ENCODE measurements at regions not wholly inside any gene's neighbourhood (a gene's known extent, or its start where the extent isn't known, plus 50 kb on each side); places are given as distances from the start of the nearest gene placed in this dataset.

GRCh38 chr5:93322974-93323860, 257.8 kb downstream of the NR2F1-AS1 start:
- Histone ChIP-seq H2AFZ (ENCODE audit: low read length) (no peak overlapping the region), H3K9me2 (ENCODE audit: insufficient read depth, low read length) (no peaks in the 10 kb centered on the region), H3K9me3 (ENCODE audit: low read length) (no peaks in the 10 kb centered on the region), H3K4me3 (ENCODE audit: low read depth, low read length, poor library complexity, severe bottlenecking) (no peak overlapping the region), H3K4me2 (ENCODE audit: low read length) (no peak overlapping the region), H4K20me1 (ENCODE audit: insufficient read depth, low read length) (no peaks in the 10 kb centered on the region), H3K79me2 (ENCODE audit: insufficient read depth, low read depth, low read length) (no peaks in the 10 kb centered on the region), H3K36me3 (ENCODE audit: insufficient read depth, low read length) (no peaks in the 10 kb centered on the region), H3K4me1 (ENCODE audit: insufficient read depth, low read length, poor library complexity, severe bottlenecking) (no peaks in the 10 kb centered on the region), H3K27ac (ENCODE audit: low read depth, low read length, poor library complexity, severe bottlenecking) (no peak overlapping the region)
- ChIA-PET POLR2A (interaction anchor here (1.0 to 1.1 kb wide), 2 partner anchors 19 to 20 kb away, joined by 3 to 4 read pairs; no protein-coding TSS in a partner anchor), CTCF (ENCODE audit: unreplicated experiment) (no interaction called here)
- no TSS peak for BruUV-seq (replicated peaks)
- TF ChIP-seq, protein P1, sequence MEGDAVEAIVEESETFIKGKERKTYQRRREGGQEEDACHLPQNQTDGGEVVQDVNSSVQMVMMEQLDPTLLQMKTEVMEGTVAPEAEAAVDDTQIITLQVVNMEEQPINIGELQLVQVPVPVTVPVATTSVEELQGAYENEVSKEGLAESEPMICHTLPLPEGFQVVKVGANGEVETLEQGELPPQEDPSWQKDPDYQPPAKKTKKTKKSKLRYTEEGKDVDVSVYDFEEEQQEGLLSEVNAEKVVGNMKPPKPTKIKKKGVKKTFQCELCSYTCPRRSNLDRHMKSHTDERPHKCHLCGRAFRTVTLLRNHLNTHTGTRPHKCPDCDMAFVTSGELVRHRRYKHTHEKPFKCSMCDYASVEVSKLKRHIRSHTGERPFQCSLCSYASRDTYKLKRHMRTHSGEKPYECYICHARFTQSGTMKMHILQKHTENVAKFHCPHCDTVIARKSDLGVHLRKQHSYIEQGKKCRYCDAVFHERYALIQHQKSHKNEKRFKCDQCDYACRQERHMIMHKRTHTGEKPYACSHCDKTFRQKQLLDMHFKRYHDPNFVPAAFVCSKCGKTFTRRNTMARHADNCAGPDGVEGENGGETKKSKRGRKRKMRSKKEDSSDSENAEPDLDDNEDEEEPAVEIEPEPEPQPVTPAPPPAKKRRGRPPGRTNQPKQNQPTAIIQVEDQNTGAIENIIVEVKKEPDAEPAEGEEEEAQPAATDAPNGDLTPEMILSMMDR (conservative IDR thresholded peaks at IDR 0.05; ENCODE audit: low read length), result no peak
- TF ChIP-seq EZH2phosphoT487 (IDR thresholded peaks at IDR 0.05; ENCODE audit: borderline replicate concordance, low read depth, low read length), result no peak
- intact Hi-C loops (cut with micrococcal nuclease; ENCODE audit: unreplicated experiment), result no loop called here
- DNase-seq (ENCODE audit: low spot score), result no peak

DNA sequence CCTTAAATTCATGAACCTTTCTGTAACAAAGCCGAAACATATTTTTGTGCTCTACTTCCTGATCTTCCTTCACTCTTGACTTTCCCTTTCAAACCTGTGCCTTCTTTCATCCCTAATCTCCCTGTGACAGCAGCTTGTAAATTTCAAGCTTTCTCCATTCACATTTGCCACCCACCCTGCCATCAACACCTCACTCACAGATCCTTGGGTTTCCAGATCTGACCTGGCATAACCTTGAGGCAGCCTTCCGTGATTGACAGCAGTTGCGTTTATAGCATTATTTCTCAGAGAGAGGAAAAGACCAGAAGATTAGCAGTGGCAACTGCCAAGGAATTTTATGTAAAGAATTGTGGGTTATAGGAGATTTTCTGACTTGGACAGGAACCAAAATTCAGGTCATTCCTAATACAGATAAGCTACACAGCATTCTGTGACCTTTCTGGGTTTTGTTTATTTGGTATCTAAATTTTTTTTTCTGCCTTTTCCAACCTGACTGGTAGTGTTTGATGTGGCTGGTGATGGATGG, 260.0 kb downstream of the NR2F1-AS1 start:
- Histone ChIP-seq H3K4me1 (ENCODE audit: insufficient read depth, low read length, poor library complexity, severe bottlenecking) (no peaks in the 10 kb centered on the region), H3K79me2 (ENCODE audit: insufficient read depth, low read depth, low read length) (no peaks in the 10 kb centered on the region), H3K27ac (ENCODE audit: low read depth, low read length, poor library complexity, severe bottlenecking) (no peak overlapping the region), H3K4me3 (ENCODE audit: low read depth, low read length, poor library complexity, severe bottlenecking) (no peak overlapping the region), H2AFZ (ENCODE audit: low read length) (no peak overlapping the region), H3K9me2 (ENCODE audit: insufficient read depth, low read length) (no peaks in the 10 kb centered on the region), H3K36me3 (ENCODE audit: insufficient read depth, low read length) (no peaks in the 10 kb centered on the region), H3K9me3 (ENCODE audit: low read length) (no peaks in the 10 kb centered on the region), H4K20me1 (ENCODE audit: insufficient read depth, low read length) (no peaks in the 10 kb centered on the region), H3K4me2 (ENCODE audit: low read length) (no peak overlapping the region)
- POLR2A ChIA-PET, result no interaction called here
- DNase-seq (ENCODE audit: low spot score), result no peak
- BruUV-seq (replicated peaks), result no TSS peak
- CTCF ChIA-PET (ENCODE audit: unreplicated experiment), result no interaction called here
- TF ChIP-seq, protein P1 (conservative IDR thresholded peaks at IDR 0.05; ENCODE audit: low read length), result no peak
- no peak for TF ChIP-seq EZH2phosphoT487 (IDR thresholded peaks at IDR 0.05; ENCODE audit: borderline replicate concordance, low read depth, low read length)
- intact Hi-C loops (cut with micrococcal nuclease; ENCODE audit: unreplicated experiment), result no loop called here

DNA sequence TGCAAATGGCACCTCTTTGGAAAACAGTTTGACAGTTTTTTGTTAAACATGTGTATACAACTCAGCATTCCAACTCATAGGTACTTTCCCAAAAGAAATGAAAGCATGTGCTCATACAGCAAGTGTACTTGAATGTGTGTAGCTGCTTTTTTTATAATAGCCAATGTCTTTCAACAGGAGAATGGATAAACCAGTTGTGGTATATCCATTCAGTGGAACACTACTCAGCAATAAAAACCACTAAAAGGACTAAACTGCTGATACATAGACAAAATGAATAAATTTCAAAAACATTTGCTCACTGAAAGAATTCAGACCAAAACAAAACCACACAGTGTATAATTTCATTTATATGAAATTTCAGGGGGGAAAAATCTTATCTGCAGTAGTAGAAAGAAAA, 267.3 kb downstream of the NR2F1-AS1 start:
- Histone ChIP-seq H3K4me1 (ENCODE audit: insufficient read depth, low read length, poor library complexity, severe bottlenecking) (no peaks in the 10 kb centered on the region), H3K36me3 (ENCODE audit: insufficient read depth, low read length) (no peaks in the 10 kb centered on the region), H4K20me1 (ENCODE audit: insufficient read depth, low read length) (no peaks in the 10 kb centered on the region), H3K79me2 (ENCODE audit: insufficient read depth, low read depth, low read length) (no peaks in the 10 kb centered on the region), H3K4me2 (ENCODE audit: low read length) (no peak overlapping the region), H3K9me2 (ENCODE audit: insufficient read depth, low read length) (no peaks in the 10 kb centered on the region), H3K4me3 (ENCODE audit: low read depth, low read length, poor library complexity, severe bottlenecking) (no peak overlapping the region), H3K9me3 (ENCODE audit: low read length) (no peaks in the 10 kb centered on the region), H2AFZ (ENCODE audit: low read length) (no peak overlapping the region), H3K27ac (ENCODE audit: low read depth, low read length, poor library complexity, severe bottlenecking) (no peak overlapping the region)
- ChIA-PET POLR2A (no interaction called here), CTCF (ENCODE audit: unreplicated experiment) (no interaction called here)
- intact Hi-C loops (cut with micrococcal nuclease; ENCODE audit: unreplicated experiment), result no loop called here
- TF ChIP-seq EZH2phosphoT487 (IDR thresholded peaks at IDR 0.05; ENCODE audit: borderline replicate concordance, low read depth, low read length), result no peak
- TF ChIP-seq, protein P1 (conservative IDR thresholded peaks at IDR 0.05; ENCODE audit: low read length), result no peak
- no peak for DNase-seq (ENCODE audit: low spot score)
- no TSS peak for BruUV-seq (replicated peaks)

Measured in OCI-LY7 (cell line).